ENCODE measurements at regions not wholly inside any gene's neighbourhood (a gene's known extent, or its start where the extent isn't known, plus 50 kb on each side); places are given as distances from the start of the nearest gene placed in this dataset.
"Not testable (repeated sequence)": the region's sequence is repeated elsewhere in the genome, so short reads cannot be mapped to it uniquely, and the experiment has no call there.

DNA sequence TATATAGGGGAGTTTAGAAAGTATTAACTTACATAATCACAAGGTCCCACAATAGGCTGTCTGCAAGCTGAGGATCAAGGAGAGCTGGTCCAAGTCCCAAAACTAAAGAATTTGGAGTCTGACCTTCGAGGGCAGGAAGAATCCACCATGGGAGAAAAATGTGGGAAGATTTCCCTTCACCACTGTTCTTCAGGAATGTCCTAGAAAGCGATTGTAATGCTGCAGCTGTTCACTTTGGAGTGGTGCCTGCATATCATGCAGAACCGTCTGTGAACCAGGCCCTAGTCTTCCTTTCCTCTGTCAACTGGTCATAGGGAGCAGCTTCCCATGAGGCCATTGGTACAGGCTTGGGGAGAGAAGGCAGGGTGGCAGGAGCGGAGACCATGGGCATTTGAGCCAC, 497.9 kb upstream of the ARPP21 start:
- no peak for DNase-seq (ENCODE audit: low read depth)

DNA sequence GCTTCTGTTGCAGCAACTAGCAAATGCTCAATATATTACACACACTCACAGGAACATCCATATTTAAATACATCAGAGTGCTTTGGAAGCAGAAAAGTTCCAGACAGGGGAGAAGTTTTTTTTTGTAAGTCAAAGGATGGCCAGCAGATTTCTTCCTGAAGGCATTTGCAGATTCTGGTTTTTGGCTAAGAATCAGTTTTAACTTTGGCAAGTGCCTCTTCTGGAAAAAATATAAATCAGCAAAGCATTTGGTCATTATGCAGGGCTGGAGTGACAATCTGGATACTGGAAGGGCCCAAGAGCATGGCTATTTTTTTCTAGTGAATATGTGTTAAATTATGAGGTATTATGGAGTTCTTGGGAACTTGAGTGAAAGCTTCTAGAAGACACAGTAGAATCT, 495.3 kb upstream of the ARPP21 start:
- no peak for DNase-seq (ENCODE audit: low read depth)

DNA sequence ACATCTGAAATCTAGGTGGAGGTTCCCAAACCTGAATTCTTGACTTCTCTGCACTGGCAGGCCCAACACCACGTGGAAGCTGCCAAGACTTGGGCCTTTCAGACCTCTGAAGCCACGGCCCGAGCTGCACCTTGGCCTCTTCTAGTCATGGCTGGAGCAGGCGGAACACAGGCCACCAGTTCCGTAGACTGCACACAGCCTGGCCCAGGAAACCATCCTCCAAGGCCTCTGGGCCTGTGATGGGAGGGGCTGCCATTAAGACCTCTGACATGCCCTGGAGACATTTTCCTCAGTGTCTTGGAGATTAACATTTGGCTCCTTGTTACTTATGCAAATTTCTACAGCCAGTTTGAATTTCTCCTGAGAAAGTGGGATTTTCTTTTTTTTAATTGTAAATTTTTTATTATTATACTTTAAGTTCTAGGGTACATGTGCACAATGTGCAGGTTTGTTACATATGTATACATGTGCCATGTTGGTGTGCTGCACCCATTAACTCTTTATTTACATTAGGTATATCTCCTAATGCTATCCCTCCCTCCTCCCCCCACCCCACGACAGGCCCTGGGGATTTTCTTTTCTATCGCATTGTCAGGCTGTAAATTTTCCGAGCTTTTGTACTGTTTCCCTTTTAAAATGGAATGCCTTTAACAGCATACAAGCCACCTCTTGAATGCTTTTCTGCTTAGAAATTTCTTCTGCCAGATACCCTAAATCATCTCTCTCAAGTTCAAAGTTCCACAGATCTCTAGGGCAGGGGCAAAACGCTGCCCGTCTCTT, 492.9 kb upstream of the ARPP21 start:
- DNase-seq (ENCODE audit: low read depth) = not testable (repeated sequence)

DNA sequence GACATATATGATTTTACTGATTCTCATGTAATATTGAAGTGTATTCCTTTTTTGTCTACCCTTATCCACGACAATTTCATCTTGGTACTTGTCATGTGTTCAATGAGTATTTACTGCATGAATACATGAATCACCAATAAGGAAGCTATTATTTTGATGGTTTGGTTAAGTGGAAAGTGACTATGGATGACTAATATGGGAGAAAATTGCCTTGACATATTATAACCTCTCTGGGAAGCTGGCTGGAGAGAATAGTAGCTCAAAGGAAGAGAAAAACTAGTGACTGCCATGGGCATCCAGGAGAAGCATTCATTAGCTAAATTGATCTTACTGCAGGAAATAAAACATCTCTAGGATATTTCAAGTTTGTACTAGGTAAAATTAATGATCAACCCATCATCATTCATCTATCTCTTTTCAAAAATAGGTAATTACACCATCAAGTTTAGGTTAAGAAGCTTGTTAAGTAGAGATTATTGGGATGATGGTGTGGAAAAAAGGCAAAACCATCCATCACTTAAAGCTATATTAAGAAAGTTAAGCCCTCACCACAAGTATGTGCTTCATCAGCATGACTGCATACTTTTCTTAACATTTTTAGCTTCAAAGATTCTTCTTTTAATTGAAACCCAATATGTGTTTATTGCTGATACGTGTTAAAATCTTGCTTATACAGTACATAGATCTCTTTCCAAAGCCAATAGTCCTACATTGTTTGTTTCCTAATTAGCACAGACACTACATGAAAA, 455.2 kb upstream of the ARPP21 start:
- DNase-seq (ENCODE audit: low read depth) = no peak

DNA sequence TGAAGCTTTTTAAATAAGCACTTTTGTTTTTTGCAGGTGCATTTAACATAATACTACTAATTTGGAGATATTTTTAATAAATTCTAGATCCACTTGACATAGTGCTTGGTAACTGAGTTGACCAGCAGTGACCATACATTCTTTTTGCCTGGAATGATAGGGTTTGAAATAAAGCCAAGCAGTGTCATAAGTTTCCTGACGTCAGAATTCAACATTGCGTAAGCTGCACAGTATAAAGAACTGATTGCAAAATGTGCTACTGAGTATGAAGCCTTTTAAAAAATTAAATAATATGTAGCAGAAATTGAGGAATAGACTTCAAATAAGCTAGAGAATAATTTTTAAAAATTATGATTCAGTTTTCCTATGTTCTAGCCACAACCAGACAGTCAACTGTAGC, 454.6 kb upstream of the ARPP21 start:
- no peak for DNase-seq (ENCODE audit: low read depth)

DNA sequence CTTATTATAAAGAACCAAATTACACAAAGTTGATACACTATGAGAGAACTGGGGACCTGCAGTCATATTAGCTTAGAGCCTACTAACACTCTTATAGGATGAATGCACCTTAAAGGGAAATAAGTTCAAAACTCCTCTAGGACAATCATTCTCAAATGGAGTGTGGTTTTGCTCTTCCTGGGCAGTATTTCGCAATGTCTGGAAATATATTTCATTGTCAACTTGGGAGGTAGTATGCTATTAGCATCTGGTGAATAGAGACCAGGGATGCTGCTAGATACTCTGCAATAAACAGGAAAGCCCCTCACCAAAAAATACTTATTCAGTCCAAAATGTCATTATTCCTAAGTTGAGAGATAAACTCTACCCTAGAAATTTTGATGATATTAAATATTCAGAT, 451.4 kb upstream of the ARPP21 start:
- no peak for DNase-seq (ENCODE audit: low read depth)

DNA sequence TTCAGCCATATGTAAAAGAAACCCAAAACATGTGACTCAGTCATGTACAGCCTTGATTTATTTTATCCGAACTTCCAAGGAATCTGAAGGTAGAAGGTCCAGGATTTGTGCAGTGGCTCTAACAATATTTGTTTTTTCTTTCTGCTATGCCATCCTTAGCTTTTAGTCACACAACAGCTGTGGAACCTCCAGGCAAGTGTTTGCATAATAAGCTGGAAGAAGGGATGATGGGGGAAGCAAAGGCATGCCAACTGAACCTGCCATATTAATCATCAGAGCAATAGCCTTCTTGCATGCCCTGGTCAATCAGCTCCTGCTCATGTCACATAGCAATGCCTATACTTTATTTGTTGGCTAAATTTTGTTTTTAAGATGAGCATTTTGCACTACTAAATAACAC, 444.7 kb upstream of the ARPP21 start:
- DNase-seq (ENCODE audit: low read depth) = no peak

DNA sequence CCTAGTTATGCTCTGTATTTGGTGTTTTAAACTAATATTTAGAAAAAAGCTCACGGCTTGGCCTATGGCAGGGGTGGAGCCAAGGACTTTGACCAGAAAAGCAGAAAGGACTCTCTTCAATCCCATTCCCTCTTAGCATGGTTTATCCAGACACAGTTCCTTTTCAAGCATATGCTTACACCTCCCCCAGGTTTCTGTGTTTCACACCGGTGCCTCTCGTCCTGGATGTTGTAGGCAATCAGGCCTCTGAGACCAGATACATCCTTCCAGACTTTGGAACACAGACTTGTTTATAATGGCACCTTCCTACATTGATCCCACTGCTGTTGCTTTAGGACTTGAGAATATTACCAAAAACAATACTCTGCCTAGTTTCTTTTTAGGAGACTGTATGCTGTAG, 440.5 kb upstream of the ARPP21 start:
- DNase-seq (ENCODE audit: low read depth) = no peak

DNA sequence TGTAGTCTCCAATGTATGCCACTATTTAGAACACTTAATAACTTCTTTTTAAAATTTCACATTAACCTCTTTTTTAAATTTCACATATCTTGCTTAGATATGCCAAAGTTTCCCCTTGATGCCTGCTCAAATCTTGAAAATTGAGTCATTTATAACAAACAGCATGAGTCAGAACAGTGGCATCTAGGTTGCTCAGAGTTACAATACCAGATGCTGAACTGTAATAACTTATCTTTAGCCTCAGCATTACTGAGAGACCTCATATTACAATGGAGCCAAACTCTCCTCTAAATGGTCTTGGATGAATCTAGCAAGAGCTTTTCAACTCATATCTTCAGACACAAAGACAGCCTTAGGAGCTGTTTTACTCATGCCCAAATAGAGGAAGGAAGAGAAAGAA, 439.3 kb upstream of the ARPP21 start:
- no peak for DNase-seq (ENCODE audit: low read depth)

DNA sequence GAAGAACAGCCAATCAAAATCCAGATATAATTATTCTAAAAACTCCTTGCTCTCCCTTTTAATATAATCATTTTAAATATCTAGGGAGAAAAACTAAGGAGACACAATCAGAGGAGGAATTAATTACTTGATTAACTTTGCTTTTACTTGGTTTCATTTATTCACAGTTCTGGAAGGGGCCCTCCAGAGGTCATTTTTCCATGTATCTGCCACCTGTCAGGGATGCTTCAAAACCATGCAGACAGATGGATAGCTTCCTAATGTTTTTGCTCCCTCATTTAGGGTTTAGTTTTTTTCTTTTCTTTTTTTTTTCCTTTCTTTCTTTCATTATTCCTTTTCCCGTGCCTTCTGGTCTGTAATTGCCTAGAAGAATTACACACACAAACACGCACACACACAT, 438.1 kb upstream of the ARPP21 start:
- DNase-seq (ENCODE audit: low read depth) = no peak

DNA sequence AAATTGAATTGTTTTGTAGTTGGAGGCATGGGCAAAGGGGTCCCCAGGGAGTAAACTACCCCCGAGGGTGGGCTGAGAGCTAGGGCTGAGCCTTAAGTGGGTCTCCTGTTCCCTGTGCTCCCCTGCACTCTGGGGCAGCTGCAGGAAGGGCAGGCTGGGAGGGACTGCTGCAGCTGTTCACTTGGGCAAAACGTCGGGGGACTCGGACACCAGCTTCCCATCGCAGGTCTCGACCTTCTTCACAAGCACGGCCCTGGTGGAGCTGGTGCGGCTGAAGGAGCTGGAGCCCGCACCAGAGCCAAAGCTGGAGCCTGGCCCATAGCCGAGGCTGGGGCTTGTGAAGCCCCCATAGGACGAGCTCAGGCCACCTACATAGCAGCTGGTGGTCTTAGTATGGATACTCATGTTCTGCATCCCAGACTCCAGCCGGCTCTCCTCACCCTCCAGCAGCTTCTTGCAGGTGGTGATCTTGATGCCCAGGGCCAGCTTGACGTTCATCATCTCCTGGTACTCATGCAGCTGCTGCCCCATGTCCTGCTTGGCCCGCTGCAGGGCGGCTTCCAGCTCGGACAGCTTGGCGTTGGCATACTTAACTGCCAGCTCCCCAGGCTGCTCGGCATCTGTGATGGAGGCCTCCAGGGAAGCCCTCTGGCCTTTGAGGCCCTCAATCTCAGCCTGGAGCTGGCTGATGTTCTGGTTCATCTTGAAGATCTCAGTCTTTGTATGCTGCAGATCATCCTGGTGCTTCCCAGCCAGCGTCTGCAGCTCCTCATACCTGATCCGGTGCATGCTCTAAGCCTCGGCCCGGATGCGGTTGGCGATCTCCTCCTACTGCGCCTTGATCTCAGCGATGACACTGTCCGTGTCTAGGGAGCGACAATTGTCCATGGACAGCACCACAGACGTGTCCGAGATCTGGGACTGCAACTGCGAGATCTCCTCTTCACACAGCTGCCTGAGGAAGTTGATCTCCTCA, 423.5 kb upstream of the ARPP21 start:
- no peak for DNase-seq (ENCODE audit: low read depth)

DNA sequence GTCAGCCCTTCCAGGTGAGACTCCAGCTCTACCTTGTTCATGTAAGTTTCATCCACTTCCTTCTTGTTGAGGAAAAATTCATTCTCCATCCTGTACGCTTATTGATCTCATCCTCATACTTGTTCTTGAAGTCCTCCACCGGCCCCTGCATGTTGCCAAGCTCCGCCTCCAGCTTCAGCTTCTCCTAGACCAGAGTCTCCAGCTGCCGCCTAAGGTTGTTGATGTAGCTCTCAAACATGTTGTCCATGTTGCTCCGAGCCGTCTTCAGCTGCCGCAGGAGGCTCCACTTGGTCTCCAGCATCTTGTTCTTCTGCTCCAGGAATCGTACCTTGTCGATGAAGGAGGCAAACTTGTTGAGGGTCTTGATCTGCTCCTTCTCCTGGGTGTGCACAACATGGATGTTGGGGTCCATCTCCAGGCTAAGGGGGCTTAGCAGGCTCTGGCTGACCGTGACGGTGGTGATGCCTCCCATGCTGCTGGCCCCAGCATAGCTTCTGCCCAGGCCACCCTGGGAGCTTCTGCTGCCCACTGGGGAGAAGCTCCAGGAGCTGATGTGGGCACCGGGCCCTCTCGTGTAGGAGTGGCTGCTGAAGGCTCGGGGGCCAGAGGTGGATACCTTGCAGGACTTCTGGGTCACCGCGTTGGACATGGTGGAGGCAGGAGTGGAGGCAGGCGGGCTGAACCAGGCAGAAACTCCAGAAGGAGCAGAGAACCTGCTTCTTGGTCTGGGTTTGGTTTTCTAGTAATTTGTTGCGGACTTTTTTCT, 422.6 kb upstream of the ARPP21 start:
- DNase-seq (ENCODE audit: low read depth) = no peak

DNA sequence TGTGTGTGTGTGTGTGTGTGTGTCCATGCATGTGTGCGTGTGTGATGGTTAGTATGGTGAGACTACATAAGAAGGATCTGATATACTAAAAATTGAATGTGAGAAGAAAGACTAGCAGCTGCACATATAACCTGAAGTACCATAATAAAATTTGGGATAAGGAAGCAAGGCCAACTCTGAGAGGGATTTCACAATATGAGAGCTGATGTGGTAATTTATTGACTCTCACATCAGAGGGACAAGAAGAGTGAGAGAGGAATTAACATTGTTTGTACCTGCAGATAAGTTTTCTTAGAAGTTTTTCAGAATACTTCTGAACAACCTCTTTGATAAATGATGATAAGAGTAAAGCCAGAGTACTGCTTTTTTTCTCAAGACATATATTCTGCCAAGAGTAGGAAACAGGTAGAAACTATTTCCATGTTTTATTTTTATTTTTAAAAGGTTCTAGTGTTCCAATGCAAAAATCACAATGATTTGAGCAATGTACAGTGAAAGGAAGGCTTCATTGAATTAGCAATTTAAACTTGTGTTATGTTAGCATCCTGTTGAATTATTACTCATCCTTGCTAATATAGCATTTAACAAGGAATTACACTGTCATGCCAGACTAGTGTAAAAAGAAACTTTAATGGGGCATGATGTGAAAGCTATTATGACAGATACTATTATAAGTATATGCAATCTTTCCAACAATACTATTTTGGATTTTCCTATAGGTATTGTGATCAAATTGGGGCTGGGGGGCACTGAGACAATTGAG, 415.5 kb upstream of the ARPP21 start:
- DNase-seq (ENCODE audit: low read depth) = no peak

DNA sequence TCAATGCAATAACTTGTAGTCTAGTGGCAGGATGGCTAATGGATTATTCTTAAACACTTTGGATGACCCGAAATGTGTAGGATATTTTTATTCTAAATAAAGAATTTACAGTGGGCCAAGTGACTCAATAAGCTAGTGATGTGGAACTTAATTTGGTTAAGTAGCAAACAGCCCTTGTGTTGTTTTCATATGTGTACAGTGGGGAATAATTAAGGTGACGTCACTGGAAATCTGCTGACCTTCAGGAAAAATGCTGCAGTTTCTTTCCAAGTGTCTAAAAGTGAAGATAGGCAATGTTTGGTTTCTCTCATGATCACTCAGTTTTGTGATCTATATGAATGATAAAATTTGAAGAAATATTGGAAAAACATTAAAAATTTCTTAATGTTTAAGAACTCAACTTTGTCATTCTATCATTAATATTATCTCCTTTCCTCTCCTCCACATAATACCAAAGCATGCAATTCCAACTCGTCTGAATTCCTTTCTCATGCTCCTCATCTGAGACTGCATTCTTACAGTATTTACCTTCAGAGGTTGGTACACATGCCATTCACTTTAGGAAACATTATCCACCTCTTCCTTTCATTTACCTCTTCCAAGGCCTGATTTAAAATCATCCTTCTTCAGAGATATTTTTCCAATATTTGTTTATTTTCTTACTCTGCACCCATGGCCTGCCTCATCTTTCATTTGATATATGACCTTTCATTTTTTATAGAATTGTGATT, 414.6 kb upstream of the ARPP21 start:
- no peak for DNase-seq (ENCODE audit: low read depth)

DNA sequence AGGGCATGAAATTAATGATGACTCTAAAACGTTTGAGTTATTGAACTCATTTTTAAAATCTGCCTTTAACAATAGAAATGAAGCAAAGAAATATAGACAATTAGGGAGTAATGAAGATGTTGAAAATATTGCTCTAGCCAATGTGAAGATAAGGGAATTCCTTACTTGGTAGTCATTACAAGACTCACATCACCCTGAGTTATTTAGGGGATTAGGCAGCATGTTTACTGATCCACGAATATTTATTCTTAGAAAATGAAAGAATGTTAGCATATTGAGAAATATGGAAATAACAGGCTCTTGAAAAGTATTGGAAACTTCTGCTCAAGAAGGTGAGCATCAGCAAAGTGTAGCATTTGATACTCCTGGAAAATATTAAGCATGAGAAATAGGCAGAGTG, 398.1 kb upstream of the ARPP21 start:
- no peak for DNase-seq (ENCODE audit: low read depth)

DNA sequence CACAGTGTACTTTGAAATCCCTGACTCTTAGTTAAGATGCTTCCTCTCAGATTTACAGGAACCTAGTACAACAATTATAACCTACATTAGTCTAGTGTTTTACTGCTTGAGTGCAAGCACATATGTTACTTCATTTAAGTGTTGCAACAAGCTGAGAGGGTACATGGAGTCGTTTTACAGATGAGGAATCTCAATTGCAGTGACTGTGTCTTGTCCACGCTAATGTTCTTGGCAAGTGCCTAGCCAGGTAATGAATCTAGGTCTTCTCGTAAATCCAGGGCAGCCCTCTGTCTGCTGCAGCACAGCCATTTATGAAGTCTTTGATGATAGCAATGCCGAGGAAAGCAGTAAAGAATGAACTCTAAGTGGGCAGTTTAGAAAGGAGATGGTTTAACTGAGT, 384.4 kb upstream of the ARPP21 start:
- DNase-seq (ENCODE audit: low read depth) = no peak

DNA sequence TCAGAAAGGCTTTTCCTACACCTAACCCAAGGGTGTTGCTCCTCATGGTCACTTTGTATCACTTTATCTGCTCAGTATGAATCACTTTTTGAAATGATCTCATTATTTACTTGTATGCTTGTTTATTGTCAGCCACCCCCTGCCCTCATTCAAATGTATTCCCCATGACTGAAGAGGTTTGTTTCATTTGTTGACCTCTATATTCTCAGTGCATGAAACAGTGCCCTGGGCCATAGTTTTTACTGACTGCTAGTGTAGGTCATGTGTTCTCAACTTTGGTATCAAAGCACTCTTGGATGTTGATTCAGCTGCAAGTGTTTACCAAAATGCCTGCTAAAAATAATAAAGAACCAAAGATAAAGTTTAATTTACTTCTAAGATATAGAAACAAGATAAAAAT, 381.7 kb upstream of the ARPP21 start:
- no peak for DNase-seq (ENCODE audit: low read depth)

DNA sequence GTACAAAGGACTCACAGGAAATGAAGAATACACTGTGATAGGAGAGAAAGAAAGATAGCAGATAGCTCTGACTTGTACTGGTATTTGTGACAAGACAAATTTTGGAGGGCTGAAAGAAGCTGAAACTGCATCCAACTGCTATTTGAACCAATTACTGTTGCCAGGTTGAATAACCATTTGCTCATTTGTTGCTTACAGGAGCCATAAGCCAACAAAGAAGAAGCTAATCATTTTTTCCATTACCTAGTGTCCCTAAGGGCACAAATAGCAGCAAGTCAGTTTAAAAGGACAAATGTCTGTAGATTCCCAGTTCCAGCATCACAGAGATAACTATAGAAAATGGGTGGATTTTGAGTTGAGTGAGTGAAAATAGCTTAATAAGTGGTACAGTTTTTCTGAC, 376.9 kb upstream of the ARPP21 start:
- no peak for DNase-seq (ENCODE audit: low read depth)

DNA sequence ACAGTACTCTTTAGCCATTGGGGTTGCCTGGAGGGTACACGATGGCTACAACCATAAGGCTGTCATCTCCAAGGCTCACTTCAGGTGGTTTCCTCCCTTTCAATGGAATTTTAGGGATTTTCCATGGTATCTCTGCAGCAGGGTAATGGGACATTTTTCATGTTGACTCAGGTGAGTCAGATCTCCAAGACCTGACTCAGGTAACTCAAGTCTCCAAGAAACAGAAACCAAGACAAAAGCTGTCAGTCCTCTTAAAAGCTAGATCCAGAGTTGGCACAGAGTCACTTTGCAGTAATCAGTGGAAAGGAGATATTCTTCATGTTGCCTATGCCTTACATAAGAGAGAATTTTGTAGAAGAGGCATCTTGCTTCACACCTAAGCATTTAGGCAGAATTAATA, 375.8 kb upstream of the ARPP21 start:
- DNase-seq (ENCODE audit: low read depth) = no peak

DNA sequence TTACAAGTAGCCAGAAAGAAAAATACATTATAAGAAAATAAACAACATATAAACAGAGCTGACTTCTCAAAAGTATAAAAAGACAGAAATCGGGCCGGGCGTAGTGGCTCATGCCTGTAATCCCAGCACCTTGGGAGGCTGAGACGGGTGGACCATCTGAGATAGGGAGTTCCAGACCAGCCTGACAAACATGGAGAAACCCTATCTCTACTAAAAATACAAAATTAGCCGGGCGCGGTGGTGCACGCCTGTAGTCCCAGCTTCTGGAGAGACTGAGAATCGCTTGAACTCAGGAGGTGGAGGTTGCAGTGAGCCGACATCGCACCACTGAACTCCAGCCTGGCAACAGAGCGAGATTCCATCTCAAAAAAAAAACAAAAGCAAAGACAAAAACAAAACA, 373.3 kb upstream of the ARPP21 start:
- DNase-seq (ENCODE audit: low read depth) = not testable (repeated sequence)
